NOMO-1 (cell line): ENCODE measurements at regions not wholly inside any gene's neighbourhood (a gene's known extent, or its start where the extent isn't known, plus 50 kb on each side); places are given as distances from the start of the nearest gene placed in this dataset.

ENCODE experiments used
- DNase-seq, 2 experiments: peaks; one replicate each; lab custom pipeline; 2025; ENCODE audit not compliant: unreplicated experiment in 2 of 2; lab: John Stamatoyannopoulos, UW

DNA sequence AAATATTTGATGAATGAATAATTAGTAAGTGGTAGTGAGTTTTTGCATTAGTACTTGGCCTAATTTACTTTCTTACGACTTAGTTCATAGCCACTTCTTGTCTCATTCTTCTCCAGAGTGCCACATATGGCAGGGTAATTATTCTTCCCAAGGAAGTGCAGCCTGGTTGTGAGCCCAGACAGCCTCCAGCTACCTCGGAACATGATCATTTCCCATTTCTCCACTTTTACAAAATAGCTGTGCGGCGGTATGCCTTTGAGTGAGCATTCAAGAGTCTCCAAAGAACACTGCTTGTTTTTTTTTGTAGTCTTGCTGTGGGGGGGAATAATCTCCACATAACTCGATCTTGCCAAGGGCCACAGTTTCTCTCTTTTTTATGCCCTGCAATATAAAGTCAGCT, 765.0 kb downstream of the HDGFL1 start:
- no peak for DNase-seq

DNA sequence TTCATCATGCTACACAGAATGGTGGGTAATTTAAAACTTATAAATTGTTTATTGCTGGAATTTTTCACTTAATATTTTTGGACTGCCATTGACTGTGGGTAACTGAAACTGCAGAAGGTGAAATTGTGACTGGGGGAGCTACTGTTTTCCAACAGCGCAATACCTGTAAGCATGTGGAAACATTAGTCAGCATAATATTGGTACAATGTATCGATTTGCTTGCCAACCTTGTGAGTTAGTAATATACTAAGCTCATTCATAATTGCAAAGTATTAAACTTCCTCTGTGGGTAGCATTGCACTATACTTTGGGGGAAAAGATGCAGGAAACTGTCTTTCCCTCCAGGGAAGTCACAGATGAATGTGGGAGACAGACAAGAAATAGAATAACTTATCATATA, 766.5 kb downstream of the HDGFL1 start:
- DNase-seq: no peak

DNA sequence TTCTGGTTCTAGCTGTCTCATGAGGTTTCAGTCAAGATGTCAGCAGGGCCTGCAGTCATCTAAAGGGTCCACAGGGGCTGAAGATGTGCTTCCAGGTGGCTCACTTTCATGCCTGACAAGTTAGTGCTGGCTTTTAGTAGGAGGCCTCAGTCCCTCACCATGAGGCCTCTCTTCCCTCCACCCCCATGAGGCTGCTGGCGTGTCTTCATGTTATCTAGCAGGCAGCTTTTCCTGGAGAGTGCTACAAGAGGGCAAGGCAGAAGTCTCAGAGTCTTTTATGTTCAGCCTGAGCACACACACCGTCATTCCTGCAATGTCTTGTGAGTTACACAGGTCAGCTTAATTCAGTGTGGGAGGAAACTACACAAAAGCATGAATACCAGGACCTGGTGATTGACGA, 769.9 kb downstream of the HDGFL1 start:
- DNase-seq: no peak

DNA sequence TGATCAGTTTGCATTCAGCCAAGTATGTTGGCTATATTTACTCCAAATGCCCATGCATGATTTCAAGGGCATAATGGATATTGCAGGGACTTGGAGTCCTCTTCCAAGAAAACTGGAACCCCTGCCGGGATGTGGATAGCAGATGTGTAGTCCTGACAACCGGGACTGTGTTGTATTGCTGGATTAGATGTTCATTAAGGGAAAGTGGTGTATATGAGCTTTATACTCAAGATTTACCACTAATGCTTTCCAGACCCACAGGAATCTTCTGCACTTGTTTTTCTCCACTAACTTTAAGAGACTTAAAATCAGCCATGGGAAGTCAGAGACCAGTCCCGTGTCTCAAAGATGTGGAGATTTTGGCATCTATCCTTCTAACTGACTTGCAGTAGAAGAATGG, 770.9 kb downstream of the HDGFL1 start:
- DNase-seq: no peak

DNA sequence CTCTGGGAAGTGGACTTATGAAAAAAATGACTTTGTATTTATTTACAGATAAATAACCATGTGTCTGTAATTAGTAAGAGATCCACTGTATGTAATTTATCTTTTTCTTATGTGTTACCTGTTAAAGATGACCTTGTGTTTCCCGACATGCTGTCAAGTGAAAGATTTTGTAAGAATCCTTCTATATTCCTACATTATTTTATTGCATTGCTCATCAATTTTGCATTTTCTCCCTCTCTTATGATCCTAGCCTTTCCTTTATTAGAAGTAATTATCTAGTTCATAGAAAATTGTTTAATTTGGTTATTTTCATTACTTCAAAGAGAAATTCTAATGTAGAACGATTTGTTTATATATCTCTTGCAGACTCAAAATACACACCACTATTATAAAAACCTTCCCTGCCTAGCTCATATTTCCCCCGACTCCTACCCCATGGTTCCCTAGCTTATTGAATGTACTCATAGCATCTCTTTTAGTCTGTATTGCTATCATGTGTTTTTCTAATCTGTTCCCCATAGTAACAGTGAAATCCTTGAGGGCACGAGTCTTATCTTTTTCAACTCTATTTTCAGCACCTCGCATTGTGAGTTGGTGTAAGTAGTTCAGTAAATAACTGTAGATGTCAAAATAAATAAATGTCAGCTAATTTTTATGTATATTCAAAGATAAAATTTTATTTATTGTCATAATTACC, 774.4 kb downstream of the HDGFL1 start:
- DNase-seq: no peak

DNA sequence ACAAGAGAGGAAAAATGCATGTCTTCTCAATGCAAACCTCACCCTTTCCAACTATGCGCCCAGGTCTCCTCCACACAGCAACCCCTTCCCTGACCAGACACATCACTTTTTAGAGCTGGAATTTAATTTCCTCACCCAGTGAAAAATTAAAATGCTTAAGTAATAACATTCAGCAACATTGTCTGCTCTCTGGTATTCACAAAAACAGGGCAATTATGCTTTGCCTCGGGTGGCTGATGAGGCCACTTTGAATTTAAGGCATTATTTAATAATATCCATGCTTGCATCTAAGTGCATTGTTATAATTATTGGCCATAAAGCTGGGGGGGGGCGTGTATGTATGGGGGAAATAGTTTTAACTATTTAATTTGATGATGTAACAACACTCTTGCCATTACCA, 777.8 kb upstream of the NRSN1 start:
- no peak for DNase-seq

DNA sequence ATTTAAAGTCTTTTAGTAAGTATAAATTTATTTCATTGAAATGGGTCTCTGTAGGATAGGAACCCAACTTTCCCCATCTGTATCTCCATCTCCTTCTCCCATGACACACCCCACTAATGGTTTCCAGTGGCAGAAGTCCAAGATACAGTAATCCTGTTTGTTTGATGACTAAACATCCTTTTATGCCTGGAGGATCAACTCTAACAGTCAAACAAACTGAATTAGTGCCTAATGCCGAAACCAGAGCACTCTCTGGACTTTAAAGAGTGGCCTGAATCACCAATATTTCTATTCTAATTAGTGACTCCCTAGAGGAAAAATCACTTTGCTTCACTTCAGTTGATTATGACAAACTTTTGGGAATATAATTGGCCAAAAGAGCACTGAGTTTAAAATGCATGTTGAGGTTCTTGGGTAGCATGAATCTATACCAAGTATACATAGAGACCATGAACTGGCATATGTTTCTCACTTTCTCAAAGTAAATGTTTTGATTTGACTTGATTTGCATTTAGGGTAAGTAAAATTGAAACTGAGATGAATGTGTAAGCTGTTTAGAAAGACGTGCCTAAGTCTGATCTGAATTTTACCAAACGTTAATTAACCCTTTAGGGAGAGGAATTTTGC, 776.4 kb upstream of the NRSN1 start:
- DNase-seq: no peak

DNA sequence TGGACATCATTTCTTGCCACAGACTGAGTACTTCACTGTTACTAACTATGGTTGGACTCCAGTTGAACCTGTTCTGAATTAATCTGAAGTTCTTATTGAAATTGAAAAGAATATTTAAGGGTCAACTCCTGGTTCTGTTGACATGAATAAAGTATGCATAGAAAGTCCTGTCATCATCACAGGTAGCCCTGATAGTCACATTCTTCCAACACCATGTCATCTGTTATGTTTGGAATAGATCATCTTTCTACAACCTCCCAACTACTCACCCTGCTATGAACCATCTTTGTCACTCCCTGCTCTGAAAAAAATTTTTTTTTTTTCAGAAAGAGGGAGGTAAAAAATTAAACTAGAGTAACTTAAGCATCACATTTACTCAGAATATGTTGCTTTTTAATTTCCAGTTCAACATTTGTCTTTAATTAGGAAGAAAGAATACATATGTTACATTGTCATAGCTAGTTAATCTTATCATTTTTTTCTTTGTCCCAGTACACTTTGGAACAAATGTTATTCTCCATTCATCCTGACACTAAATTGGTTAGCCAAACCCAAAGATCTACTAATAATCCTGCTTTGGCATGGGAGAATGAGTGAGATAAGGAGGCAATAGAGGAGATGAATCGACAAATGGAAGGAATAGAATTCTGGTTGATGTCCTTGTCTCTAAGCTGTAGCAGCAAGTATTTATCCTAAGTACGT, 775.1 kb upstream of the NRSN1 start:
- no peak for DNase-seq

DNA sequence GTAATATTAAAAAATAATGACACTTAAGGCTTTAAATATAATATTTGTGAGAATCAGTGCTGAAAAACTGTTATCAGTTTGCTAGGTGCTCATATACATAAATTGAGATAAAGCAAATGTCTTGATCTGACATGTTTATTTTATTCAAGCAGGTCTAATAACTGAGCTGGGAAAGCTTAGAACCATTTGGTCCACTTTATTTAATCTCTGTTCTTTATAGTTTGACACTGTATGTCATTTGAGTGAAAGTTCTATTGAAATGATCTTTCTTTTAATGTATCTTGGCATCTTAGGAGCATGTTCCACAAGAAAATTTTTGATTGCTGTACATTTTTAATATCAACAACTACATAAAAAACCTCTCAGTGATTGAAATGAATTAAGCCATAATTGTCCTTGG, 772.0 kb upstream of the NRSN1 start:
- DNase-seq: no peak

DNA sequence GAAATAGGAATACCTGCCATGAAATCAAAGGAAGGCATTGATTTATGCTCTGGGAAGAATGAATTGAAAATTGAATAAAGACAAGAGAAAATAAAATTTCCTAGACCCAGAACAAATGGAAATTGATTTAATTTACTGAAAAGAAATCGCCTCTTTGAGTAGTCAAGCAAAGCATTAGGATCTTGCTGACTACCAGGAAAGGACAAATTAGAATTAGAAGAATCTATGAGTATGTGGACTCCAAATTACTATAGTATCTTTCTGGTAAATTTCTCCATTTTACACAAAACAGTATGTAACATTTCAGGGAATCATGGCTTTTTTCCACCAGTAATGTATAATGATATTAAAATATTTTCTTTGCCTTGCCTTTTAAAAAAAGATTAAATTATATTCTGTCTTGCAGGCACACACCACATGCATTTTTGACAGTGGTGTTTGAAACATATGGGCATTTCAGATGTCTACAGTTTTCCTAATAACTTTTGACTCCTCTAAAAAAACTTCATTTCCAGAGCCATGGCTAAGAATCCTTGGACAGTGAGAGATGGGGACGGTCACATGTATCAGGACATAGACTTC, 768.7 kb upstream of the NRSN1 start:
- no peak for DNase-seq

DNA sequence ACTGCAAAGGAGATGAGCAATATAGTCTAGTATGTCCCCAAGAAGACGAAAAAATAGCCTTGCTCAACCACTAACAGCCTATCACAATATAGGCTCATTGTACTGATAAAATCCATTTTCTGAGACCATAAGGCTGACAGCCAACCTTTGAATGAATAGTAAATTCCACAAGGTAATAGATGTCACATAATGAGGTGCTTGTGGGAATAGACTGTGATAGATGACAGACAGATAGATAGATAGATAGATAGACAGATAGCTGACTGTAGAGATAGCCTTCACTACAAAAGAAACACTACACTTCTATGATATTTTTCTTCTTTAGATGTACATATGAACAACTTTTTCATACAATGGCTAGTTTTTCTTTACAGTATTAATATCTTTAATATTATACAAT, 760.3 kb upstream of the NRSN1 start:
- no peak for DNase-seq

DNA sequence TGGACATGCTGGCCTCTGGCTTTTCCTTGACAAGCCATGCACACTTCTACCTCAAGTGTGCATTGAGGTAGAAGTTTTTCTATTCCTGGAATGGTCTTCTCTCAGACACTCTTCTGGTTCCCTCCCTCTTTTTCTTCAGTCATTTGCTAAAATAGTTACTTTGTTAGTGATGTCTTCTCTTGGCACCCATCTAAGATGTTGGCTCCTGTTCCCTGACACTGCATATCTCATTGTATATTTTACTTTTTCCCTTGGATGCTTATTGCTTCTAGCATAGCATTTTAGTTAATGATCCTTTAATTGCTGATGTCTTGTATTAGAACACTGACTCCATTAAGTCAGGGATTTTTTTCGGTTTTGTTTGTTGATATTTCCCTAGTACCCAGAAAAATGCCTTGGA, 758.7 kb upstream of the NRSN1 start:
- DNase-seq: no peak

DNA sequence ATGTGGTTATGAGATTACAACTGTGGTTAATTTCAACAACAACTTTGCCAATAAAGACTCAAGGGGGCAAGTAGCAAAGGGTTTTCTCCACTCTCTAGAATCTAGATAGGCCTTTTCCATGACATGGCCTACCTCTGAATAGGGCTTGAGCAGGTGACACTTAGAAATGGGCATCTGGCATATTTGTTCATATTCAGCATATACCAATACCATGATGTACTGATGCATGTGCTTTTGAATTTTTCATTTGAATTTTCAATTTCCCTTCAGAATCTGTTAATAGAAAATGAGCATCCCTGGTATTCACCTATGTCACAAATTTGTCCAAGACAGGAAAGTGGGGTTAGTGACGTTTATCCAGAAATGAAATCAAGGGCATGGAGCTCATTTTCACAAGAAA, 757.5 kb upstream of the NRSN1 start:
- DNase-seq: no peak

DNA sequence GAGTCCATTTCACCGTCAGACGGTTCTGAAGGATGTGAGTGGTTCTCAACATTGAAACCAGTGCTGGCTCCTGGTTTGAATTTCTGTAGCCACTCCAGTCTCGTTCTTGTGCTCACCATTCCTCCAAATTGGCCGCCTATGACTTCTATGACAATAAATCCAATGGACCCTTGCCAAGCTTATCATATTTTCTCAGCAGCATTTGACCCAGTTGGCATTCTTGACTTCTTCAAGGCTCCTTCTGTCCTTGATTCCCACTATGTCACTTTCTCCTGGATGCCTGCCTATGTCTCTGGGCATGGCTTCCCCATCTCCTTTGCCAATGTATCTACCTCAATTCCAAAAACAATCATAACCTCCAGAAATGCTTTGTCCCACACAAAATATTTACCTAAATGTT, 756.0 kb upstream of the NRSN1 start:
- no peak for DNase-seq

DNA sequence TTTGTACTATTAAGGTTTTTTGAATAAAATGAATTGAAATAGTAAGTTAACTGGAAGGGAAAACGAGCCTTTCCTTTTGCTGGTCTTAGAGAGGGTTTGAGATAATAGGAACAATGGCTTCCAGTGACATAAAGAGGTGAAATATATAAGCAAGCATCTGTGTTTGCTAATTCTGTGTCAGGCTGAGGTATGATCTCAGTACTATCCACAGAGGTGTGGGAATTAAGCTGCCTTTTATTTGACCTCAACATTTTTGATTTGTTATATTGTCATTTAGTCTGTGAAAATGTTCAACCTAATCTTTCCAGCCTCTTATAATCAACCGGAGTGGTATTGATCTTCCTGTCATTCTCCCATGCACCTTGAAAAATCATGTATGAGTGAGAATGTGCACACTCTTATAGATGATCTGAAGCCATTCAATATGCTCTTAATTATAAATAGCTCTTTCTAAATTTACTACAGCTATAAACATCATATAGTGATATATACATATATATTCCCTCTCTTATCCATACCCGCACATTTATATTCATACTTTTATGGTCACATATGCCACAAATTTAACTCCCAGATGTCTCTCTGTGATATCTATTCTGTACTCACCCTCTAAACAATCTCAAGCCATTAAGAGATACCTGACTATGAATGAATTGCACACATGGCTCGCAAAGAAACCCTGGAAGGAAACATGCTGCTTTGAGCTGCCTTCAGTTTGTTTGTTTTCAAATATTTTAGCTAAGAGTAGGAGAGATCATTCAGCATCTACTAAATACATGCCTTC, 754.7 kb upstream of the NRSN1 start:
- DNase-seq: no peak

DNA sequence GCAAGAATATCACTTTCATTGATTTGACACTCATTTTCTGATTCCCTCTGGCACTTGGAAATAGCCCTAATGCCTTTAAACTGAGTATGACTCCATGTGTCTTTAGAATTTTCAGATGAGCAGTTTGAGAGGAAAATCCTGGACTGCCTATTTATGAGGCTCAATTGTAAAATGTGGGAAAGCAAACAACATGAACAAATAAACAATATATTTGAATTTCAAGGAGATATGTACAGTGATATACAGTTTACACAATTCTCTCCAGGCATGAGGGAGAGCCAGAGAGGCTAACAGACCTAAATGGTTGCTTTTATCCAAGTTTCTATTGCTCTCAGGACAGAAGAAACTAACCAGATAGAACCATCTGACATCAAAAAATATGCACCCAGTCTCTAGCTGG, 748.2 kb upstream of the NRSN1 start:
- DNase-seq: no peak

DNA sequence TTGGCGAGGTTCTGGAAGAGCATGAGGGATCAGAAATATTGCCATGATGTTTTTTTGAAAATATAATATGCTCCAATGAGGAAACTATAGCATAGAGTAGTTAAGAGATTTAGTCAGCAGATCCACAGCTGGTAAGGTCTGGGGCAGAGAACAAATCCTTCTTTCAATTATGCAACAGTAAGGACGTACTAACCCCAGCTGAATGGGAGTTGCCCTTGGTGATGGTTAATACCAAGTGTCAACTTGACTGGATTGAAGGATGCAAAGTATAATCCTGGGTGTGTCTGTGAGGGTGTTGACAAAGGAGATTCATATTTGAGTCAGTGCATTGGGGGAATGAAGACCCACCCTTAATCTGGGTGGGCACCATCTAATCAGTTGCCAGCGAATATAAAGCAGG, 745.5 kb upstream of the NRSN1 start:
- DNase-seq: no peak

DNA sequence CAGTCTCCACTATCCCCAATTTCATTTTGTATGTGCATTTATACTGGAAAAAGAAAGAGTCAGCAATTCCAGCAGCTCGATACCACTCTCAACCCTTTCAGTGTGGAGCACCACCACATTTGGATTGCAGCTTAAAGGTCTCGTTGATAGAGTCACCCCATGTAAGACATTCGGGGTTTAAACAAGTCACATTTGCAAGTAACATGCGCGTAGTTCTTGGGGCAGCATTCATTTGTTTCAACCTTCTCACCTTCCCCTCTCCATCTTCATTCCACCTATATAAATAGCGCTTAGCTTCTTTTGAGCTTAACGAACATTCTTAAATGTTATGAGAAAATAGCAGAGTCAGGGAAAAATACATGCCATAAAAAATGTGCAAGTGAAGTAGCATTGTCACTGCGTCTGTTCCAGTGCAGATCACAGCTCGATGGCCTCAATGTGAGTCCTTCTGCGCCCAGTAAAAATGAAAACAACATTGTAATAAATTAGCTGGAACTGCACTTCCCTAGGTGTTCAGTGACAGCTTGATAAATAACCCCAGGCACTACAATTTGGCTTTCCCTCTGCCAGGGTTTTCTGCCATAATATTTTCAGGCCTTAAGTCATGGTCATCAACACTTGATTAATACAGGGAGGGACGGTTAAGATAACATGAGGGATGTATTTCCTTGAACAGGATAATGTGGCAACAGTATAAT, 737.8 kb upstream of the NRSN1 start:
- DNase-seq: no peak

DNA sequence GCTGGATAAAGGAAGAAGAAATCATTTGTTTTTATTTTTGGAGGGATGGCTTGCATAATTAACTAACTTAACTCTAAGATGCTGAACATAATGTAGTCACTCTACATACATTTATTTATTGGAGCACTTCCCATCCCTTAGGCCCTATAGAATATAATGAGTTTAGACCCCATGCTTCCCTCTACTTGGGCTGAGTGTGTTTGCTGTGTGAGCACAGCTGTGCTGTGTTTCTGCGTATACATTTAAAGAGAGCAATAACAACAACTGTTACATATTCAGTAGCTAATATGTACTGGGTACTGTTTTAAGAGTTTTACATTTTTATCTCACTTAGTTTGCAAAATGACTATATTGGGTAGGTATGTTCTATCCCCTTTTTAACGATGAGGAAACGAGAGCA, 736.6 kb upstream of the NRSN1 start:
- no peak for DNase-seq

DNA sequence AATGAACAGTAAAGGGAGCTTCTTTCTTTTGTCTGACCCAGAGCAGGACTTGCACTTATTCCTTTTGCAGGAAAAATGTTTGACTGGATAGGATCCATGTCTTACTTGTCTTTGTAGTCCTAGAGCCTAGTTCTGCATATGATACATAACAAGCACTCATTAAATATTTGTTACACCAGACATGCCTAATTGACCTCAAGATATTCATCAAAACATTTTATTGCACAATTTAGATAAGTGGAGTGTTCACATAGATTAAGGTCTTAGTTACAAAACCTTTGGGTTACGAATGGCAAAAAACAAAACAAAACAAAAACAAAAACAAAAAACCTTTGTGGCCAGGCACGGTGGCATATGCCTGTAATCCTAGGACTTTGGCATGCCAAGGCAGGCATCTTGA, 735.8 kb upstream of the NRSN1 start:
- no peak for DNase-seq

DNA sequence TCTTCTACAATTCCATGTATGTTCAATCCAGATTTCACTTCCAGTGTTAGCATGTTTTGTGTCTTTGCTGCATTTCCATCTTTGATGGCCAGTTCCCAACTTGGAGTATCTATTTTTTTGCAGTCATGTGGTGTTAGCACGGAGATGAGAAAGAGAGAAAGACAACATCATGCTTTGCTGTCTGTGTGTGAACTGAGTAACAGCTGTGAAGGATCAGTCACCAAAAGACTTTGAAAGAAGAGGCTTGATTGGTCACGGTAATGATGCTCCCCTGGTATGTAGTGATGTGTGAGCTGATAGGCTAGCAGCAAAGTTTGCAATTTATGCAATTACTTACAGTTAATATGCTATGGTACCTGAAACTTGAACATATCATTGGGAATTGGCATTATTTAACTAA, 731.3 kb upstream of the NRSN1 start:
- DNase-seq: no peak
